DND-41 (cell line): ENCODE measurements at regions not wholly inside any gene's neighbourhood (a gene's known extent, or its start where the extent isn't known, plus 50 kb on each side); places are given as distances from the start of the nearest gene placed in this dataset.
A peak's percentile ranks its signal among the peaks of the same experiment; 100 is the strongest.
"Not testable (repeated sequence)": the region's sequence is repeated elsewhere in the genome, so short reads cannot be mapped to it uniquely, and the experiment has no call there.

Experiments used
- ATAC-seq: fragments of 200-7000 bp; cut with Tn5 transposase; 3 replicates; pipeline ENCODE4 v1.9.1; 2021; ENCODE audit warnings: low read depth; ENCODE audit not compliant: insufficient read depth
- DNase-seq: peaks from one replicate; pipeline ENCODE4 v3.0.0-alpha.2; 2020
- H2AFZ ChIP-seq: 2 replicates; pipeline ENCODE4 v1.6.0; 2012; ENCODE audit warnings: low read depth, low read length
- H3K27ac ChIP-seq: 2 replicates; pipeline ENCODE4 v1.5.1; 2012; ENCODE audit warnings: low read length, inconsistent platforms
- H3K27me3 ChIP-seq: fragments of 200-600 bp; sonication (generic); 2 replicates; pipeline ENCODE4 v1.6.0; 2012; ENCODE audit warnings: low read length, mild to moderate bottlenecking, inconsistent platforms; ENCODE audit not compliant: insufficient read depth, poor library complexity
- H3K36me3 ChIP-seq: 2 replicates; pipeline ENCODE4 v1.5.1; 2012; ENCODE audit warnings: low read length, inconsistent platforms; ENCODE audit not compliant: insufficient read depth
- H3K4me1 ChIP-seq: 2 replicates; pipeline ENCODE4 v1.5.1; 2012; ENCODE audit warnings: mild to moderate bottlenecking, low read length; ENCODE audit not compliant: insufficient read depth
- H3K4me2 ChIP-seq: 2 replicates; pipeline ENCODE4 v1.6.0; 2012; ENCODE audit warnings: mild to moderate bottlenecking, moderate library complexity, low read length, inconsistent platforms; ENCODE audit not compliant: insufficient read depth
- H3K4me3 ChIP-seq, 2 experiments: fragments of 200-600 bp in 1 of 2; shearing (Covaris generic) in 1 of 2; 2 replicates each; pipeline ENCODE4 v1.5.1; 2012 to 2016; ENCODE audit warnings: inconsistent platforms in 2 of 2, low read length in 2 of 2, mild to moderate bottlenecking in 2 of 2, low read depth in 1 of 2, moderate library complexity in 1 of 2
- H3K79me2 ChIP-seq: 2 replicates; pipeline ENCODE4 v1.6.0; 2012; ENCODE audit warnings: low read length, inconsistent platforms; ENCODE audit not compliant: insufficient read depth
- H3K9ac ChIP-seq: 2 replicates; pipeline ENCODE4 v1.6.0; 2012; ENCODE audit warnings: low read depth, mild to moderate bottlenecking, inconsistent platforms, low read length, moderate library complexity
- H3K9me3 ChIP-seq: 2 replicates; pipeline ENCODE4 v1.5.1; 2012; ENCODE audit warnings: low read length, moderate library complexity, mild to moderate bottlenecking, inconsistent platforms; ENCODE audit not compliant: insufficient read depth, severe bottlenecking
- H4K20me1 ChIP-seq: 2 replicates; pipeline ENCODE4 v1.6.0; 2012; ENCODE audit warnings: low read length; ENCODE audit not compliant: insufficient read depth
- EZH2 ChIP-seq: IDR thresholded peaks from 3 replicates; pipeline ENCODE4 v1.6.1; 2012; ENCODE audit warnings: borderline replicate concordance, low read depth, mild to moderate bottlenecking, moderate library complexity, low read length, inconsistent platforms; ENCODE audit not compliant: severe bottlenecking
- TF ChIP-seq, protein P1 (sequence below): IDR thresholded peaks from 2 replicates; pipeline ENCODE4 v1.5.1; 2012; ENCODE audit warnings: borderline replicate concordance, low read length, moderate library complexity, mild to moderate bottlenecking; ENCODE audit not compliant: poor library complexity, severe bottlenecking; ENCODE audit errors: extremely low read depth

DNA sequence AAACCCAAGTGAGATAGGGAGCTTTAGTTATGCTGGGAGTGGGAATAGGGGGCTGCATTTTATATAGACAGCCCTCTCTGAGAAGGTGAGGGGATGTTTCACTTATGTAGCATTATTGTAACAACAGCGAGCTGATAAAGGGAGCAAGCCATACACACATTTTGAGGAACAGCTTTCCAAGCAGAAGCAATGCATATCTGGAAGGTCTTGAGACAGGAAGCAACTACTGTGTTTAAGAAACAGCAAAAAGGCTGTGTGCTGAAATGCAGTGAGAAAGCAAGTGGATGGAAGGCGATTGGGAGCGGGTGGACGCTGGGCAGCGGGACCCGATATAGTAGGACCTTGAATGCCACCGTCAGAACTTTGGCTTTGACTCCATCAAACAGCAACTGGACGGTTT is 155.9 kb upstream of the TBL1XR1 start:
- Histone ChIP-seq H3K27ac (0 out of 2 replicates have a peak overlapping the region, but pooled peaks have one; percentile 8), H2AFZ (peak overlapping the region; percentile 6; the same call in 1 of the 2 replicates), H3K9me3 (no peaks in the 10 kb centered on the region), H3K27me3 (no peaks in the 10 kb centered on the region), H3K36me3 (no peaks in the 10 kb centered on the region), H3K4me3 (no peak overlapping the region), H3K4me1 (peaks cover 32% of the 10 kb centered on the region), H3K9ac (no peak overlapping the region), H4K20me1 (no peaks in the 10 kb centered on the region), H3K79me2 (no peaks in the 10 kb centered on the region), H3K4me2 (no peak overlapping the region)
- ATAC-seq (no peak), DNase-seq (no peak)
- no peak for TF ChIP-seq EZH2
- TF ChIP-seq, protein P1, sequence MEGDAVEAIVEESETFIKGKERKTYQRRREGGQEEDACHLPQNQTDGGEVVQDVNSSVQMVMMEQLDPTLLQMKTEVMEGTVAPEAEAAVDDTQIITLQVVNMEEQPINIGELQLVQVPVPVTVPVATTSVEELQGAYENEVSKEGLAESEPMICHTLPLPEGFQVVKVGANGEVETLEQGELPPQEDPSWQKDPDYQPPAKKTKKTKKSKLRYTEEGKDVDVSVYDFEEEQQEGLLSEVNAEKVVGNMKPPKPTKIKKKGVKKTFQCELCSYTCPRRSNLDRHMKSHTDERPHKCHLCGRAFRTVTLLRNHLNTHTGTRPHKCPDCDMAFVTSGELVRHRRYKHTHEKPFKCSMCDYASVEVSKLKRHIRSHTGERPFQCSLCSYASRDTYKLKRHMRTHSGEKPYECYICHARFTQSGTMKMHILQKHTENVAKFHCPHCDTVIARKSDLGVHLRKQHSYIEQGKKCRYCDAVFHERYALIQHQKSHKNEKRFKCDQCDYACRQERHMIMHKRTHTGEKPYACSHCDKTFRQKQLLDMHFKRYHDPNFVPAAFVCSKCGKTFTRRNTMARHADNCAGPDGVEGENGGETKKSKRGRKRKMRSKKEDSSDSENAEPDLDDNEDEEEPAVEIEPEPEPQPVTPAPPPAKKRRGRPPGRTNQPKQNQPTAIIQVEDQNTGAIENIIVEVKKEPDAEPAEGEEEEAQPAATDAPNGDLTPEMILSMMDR, result no peak

DNA sequence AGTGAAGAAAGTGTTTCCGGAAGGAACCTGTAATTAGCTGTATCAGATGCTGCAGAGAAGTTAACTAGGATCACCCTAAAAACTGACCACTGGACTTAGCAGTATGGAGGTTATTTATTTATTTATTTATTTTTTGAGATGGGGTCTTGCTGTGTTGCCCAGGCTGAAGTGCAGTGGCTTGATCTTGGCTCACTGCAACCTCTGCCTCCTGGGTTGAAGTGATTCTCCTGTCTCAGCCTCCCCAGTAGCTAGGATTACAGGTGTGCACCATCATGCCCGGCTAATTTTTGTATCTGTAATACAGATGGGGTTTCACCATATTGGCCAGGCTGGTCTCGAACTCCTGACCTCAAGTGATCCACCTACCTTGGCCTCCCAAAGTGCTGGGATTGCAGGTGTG is 156.6 kb upstream of the TBL1XR1 start:
- not testable (repeated sequence) for ATAC-seq, H3K9me3 ChIP-seq, H3K27ac ChIP-seq, DNase-seq, H3K36me3 ChIP-seq, H2AFZ ChIP-seq, H3K9ac ChIP-seq, H3K27me3 ChIP-seq, H4K20me1 ChIP-seq, H3K4me3 ChIP-seq, H3K4me2 ChIP-seq, H3K79me2 ChIP-seq
- peaks cover 36% of the 10 kb centered on the region for H3K4me1 ChIP-seq

DNA sequence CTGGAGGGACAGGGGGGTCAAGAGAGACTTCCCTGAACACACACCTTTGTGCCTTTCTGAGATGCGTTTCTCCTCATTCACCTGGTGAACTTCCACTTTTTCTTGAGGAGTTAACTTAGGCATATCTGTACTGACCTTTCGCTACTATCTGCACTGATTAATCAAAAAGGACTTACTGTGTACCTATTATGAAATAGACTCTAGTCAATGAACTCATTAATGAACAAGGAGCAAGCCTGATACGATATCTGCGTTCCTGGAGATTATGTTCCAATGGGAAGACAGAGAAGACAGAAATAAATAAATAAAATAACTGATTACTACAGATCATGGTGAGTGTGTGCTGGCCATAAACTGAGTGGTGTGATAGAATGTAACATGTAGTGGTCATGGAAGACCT is 157.2 kb upstream of the TBL1XR1 start:
- H3K27me3 ChIP-seq, result no peaks in the 10 kb centered on the region
- ATAC-seq (no peak), DNase-seq (no peak)
- no peak overlapping the region for H2AFZ ChIP-seq
- no peak overlapping the region for H3K27ac ChIP-seq
- H3K9ac ChIP-seq, result no peak overlapping the region
- no peak for TF ChIP-seq EZH2
- TF ChIP-seq, protein P1, result no peak
- no peaks in the 10 kb centered on the region for H3K36me3 ChIP-seq
- no peaks in the 10 kb centered on the region for H3K79me2 ChIP-seq
- peaks cover 42% of the 10 kb centered on the region for H3K4me1 ChIP-seq
- H4K20me1 ChIP-seq, result no peaks in the 10 kb centered on the region
- no peak overlapping the region for H3K4me2 ChIP-seq
- H3K9me3 ChIP-seq, result no peaks in the 10 kb centered on the region
- no peak overlapping the region for H3K4me3 ChIP-seq

DNA sequence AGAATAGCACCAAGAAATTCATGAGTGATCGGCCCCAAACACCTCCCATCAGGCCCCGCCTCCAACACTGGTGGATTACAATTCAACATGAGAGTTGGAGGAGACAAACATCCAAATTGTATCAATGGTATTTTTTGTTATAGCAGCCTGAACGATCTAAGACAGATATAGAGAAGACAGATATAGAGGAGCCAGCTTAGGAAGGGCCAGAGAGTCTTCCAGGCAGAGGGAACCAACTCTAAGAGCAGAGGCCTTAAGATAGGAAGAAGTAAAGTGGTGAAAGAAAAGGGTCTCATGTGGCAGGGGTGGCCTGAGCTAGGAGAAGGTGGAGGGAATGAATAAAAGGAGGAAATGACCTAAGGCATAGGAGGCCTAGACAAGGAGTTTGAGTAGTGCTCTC is 158.8 kb upstream of the TBL1XR1 start:
- no peaks in the 10 kb centered on the region for H3K9me3 ChIP-seq
- no peak for TF ChIP-seq EZH2
- TF ChIP-seq, protein P1, result no peak
- no peaks in the 10 kb centered on the region for H3K79me2 ChIP-seq
- no peaks in the 10 kb centered on the region for H3K27me3 ChIP-seq
- H4K20me1 ChIP-seq, result no peaks in the 10 kb centered on the region
- no peak overlapping the region for H3K9ac ChIP-seq
- no peaks in the 10 kb centered on the region for H3K36me3 ChIP-seq
- no peak overlapping the region for H3K4me2 ChIP-seq
- peaks cover 42% of the 10 kb centered on the region for H3K4me1 ChIP-seq
- no peak overlapping the region for H2AFZ ChIP-seq
- H3K4me3 ChIP-seq, result no peak overlapping the region
- H3K27ac ChIP-seq, result no peak overlapping the region
- DNase-seq, result no peak
- no peak for ATAC-seq
